Karpas-422 (cell line): ENCODE measurements at regions not wholly inside any gene's neighbourhood (a gene's known extent, or its start where the extent isn't known, plus 50 kb on each side); places are given as distances from the start of the nearest gene placed in this dataset.

Experiments
- DNase-seq: peaks from one replicate; pipeline ENCODE4 v3.0.0-alpha.2; 2015
- H2AFZ ChIP-seq: fragments of 200-600 bp; sonication (generic); 2 replicates; pipeline ENCODE4 v1.6.1; 2014; ENCODE audit warnings: antibody characterized with exemption, low read length, mixed read lengths
- H3K27ac ChIP-seq: fragments of 200-600 bp; sonication (generic); 2 replicates; pipeline ENCODE4 v1.5.1; 2014; ENCODE audit warnings: mild to moderate bottlenecking, low read length, moderate library complexity
- H3K27me3 ChIP-seq: fragments of 200-600 bp; sonication (generic); 2 replicates; pipeline ENCODE4 v1.6.1; 2014; ENCODE audit warnings: low read length, mixed read lengths
- H3K36me3 ChIP-seq: fragments of 200-600 bp; sonication (generic); 2 replicates; pipeline ENCODE4 v1.6.1; 2014; ENCODE audit warnings: low read length, mixed read lengths; ENCODE audit not compliant: insufficient read depth
- H3K4me1 ChIP-seq: fragments of 200-600 bp; sonication (generic); 2 replicates; pipeline ENCODE4 v1.6.1; 2014; ENCODE audit warnings: mild to moderate bottlenecking, low read length, mixed read lengths
- H3K4me2 ChIP-seq: fragments of 200-600 bp; sonication (generic); 2 replicates; pipeline ENCODE4 v1.6.1; 2014; ENCODE audit warnings: low read length, low read depth, mild to moderate bottlenecking; ENCODE audit not compliant: poor library complexity, severe bottlenecking
- H3K4me3 ChIP-seq: fragments of 200-600 bp; sonication (generic); 2 replicates; pipeline ENCODE4 v1.5.1; 2014; ENCODE audit warnings: mild to moderate bottlenecking, antibody characterized with exemption, low read length, mixed read lengths
- H3K79me2 ChIP-seq: fragments of 200-600 bp; sonication (generic); 2 replicates; pipeline ENCODE4 v1.6.1; 2014; ENCODE audit warnings: mild to moderate bottlenecking, low read length, mixed read lengths
- H3K9ac ChIP-seq: fragments of 200-600 bp; sonication (generic); 2 replicates; pipeline ENCODE4 v1.6.0; 2014; ENCODE audit warnings: low read length
- H3K9me2 ChIP-seq: fragments of 200-600 bp; sonication (generic), shearing (Covaris generic); replicated peaks from 2 replicates; pipeline ENCODE4 v1.6.0; 2014; ENCODE audit warnings: mild to moderate bottlenecking, low read length, moderate library complexity; ENCODE audit not compliant: insufficient read depth
- H3K9me3 ChIP-seq: fragments of 300-700, 200-600 bp; sonication (generic); 2 replicates; pipeline ENCODE4 v1.6.1; 2014; ENCODE audit warnings: low read length, mixed read lengths
- H4K20me1 ChIP-seq: fragments of 200-600 bp; sonication (generic); 2 replicates; pipeline ENCODE4 v1.6.1; 2014; ENCODE audit warnings: mild to moderate bottlenecking, antibody characterized with exemption, low read length, low read depth; ENCODE audit not compliant: insufficient read depth

DNA sequence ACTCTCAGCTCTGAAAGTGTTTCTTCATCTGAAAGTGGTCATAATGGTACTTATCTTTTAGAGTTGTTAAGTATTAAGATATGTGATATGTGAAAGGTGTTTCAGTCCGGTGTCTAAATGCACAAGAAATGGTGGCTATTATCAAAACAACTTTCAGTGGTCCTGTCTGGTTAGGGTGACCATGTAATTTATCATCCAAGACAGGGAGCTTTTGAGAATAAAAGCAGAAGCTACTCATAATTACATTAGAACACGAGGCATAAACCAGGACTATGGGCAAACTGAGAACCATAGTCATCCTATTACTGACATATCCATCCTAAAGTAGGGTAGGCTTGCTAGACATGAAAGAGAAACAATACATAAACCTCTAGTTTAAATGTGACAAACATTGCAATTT is 418.1 kb upstream of the SEMA6A start:
- Histone ChIP-seq H3K27ac (no peak overlapping the region), H3K36me3 (no peaks in the 10 kb centered on the region), H3K9ac (no peak overlapping the region), H3K9me2 (no peaks in the 10 kb centered on the region), H4K20me1 (no peaks in the 10 kb centered on the region), H2AFZ (no peak overlapping the region), H3K4me3 (no peak overlapping the region), H3K79me2 (no peaks in the 10 kb centered on the region), H3K9me3 (no peaks in the 10 kb centered on the region), H3K4me2 (no peak overlapping the region), H3K27me3 (no peaks in the 10 kb centered on the region), H3K4me1 (peaks cover 19% of the 10 kb centered on the region)
- DNase-seq: no peak

DNA sequence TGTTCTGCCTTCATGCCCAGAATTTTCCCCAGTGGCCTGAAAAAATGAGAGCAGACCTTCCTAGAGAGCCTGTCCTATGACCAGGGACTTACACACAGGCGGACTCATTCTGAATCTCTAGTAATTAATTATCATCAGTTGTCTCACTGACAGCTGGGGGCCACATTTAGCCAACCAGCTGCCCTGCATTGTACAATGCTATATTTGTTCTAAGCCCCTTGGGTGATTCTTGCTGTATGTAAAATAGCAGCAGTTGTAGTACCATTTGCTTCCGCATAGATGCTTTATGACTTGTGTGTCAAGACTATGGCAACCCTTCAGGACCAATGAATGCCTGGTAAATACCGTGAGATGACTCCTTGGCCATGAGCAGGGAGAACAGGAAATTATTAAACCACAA is 415.4 kb upstream of the SEMA6A start:
- Histone ChIP-seq H3K4me1 (peaks cover 19% of the 10 kb centered on the region), H3K27me3 (no peaks in the 10 kb centered on the region), H3K36me3 (no peaks in the 10 kb centered on the region), H3K27ac (no peak overlapping the region), H3K4me2 (peak overlapping the region; percentile 24), H4K20me1 (no peaks in the 10 kb centered on the region), H3K79me2 (no peaks in the 10 kb centered on the region), H3K9me3 (no peaks in the 10 kb centered on the region), H3K9me2 (no peaks in the 10 kb centered on the region), H2AFZ (no peak overlapping the region), H3K4me3 (no peak overlapping the region), H3K9ac (no peak overlapping the region)
- peak; percentile 89 for DNase-seq

GRCh38 chr5:116982035-116982434 is 407.4 kb upstream of the SEMA6A start:
- Histone ChIP-seq H2AFZ (no peak overlapping the region), H3K9ac (no peak overlapping the region), H3K4me3 (no peak overlapping the region), H3K79me2 (no peaks in the 10 kb centered on the region), H3K27ac (no peak overlapping the region), H3K9me3 (no peaks in the 10 kb centered on the region), H3K36me3 (no peaks in the 10 kb centered on the region), H3K4me1 (no peaks in the 10 kb centered on the region), H3K4me2 (no peak overlapping the region), H3K9me2 (no peaks in the 10 kb centered on the region), H3K27me3 (no peaks in the 10 kb centered on the region), H4K20me1 (no peaks in the 10 kb centered on the region)
- DNase-seq: no peak

DNA sequence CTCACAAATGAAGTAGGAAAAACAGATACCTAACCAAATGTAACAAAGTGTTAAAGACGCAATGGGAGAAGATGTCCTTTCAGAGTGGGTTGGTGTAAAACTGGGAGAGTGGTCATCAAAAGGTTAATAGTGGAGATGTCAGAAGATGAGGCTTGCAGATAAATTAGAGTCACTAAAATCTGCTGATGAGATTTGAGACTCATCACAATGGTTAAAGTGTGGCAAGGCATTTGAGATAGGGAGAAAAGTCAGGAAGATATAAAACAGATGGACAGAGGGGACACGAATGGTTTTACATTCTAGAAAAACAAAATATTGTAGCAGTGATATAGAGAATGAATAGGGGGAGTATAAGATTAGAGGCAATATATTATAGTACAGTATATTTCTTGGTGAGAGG is 406.0 kb upstream of the SEMA6A start:
- H3K27me3 ChIP-seq: no peaks in the 10 kb centered on the region
- no peaks in the 10 kb centered on the region for H3K36me3 ChIP-seq
- DNase-seq: no peak
- H3K9me3 ChIP-seq: no peaks in the 10 kb centered on the region
- no peaks in the 10 kb centered on the region for H3K9me2 ChIP-seq
- H3K79me2 ChIP-seq: no peaks in the 10 kb centered on the region
- no peak overlapping the region for H2AFZ ChIP-seq
- no peak overlapping the region for H3K4me2 ChIP-seq
- no peak overlapping the region for H3K4me3 ChIP-seq
- H3K9ac ChIP-seq: no peak overlapping the region
- no peak overlapping the region for H3K27ac ChIP-seq
- no peaks in the 10 kb centered on the region for H3K4me1 ChIP-seq
- H4K20me1 ChIP-seq: no peaks in the 10 kb centered on the region

DNA sequence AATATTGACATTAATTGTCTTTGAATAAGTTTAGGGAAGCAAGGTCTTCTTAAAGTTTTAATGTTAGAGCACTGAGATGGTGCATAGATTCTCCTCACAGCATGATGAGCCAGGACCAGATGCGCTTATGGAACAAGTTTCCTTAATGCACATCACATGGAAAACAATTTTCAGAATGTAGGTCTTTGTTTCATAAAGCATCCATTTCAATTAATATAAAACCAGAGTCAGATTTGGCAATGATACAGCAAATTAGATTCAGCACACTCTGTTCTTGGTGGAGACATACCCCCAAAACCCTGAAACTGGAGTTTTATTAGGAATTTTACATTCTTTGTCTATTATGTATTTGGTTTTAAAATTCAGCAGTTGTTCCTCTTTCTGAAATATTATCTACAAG is 402.1 kb upstream of the SEMA6A start:
- H3K36me3 ChIP-seq: no peaks in the 10 kb centered on the region
- no peaks in the 10 kb centered on the region for H3K27me3 ChIP-seq
- no peak overlapping the region for H3K27ac ChIP-seq
- DNase-seq: no peak
- no peak overlapping the region for H3K4me3 ChIP-seq
- H3K79me2 ChIP-seq: no peaks in the 10 kb centered on the region
- no peak overlapping the region for H3K9ac ChIP-seq
- no peaks in the 10 kb centered on the region for H3K4me1 ChIP-seq
- H3K4me2 ChIP-seq: no peak overlapping the region
- no peaks in the 10 kb centered on the region for H3K9me3 ChIP-seq
- no peaks in the 10 kb centered on the region for H3K9me2 ChIP-seq
- no peaks in the 10 kb centered on the region for H4K20me1 ChIP-seq
- H2AFZ ChIP-seq: no peak overlapping the region

GRCh38 chr5:116971131-116971530 is 396.5 kb upstream of the SEMA6A start:
- no peaks in the 10 kb centered on the region for H3K4me1 ChIP-seq
- H4K20me1 ChIP-seq: no peaks in the 10 kb centered on the region
- DNase-seq: no peak
- H3K27ac ChIP-seq: no peak overlapping the region
- H3K9ac ChIP-seq: no peak overlapping the region
- H3K9me2 ChIP-seq: no peaks in the 10 kb centered on the region
- H3K79me2 ChIP-seq: no peaks in the 10 kb centered on the region
- H2AFZ ChIP-seq: no peak overlapping the region
- H3K9me3 ChIP-seq: no peaks in the 10 kb centered on the region
- no peak overlapping the region for H3K4me2 ChIP-seq
- H3K4me3 ChIP-seq: no peak overlapping the region
- H3K27me3 ChIP-seq: no peaks in the 10 kb centered on the region
- no peaks in the 10 kb centered on the region for H3K36me3 ChIP-seq

DNA sequence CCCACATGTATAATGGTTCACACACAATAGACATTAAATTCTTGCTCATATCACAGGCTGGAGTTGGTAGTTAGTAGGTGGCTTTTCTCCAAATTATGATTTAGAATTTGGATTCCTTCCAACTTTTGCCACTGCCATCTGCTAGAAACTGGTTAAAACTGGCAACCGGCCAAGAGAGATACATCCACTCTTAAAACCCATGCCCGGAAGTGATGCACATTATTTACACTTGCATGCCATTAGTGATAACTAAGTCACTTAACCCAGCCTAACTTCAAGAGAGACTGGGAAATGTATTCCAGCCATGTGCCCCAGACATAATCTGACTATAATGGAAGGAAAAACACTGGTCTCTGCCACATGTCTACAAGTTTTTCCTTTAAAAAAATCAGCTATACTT is 395.7 kb upstream of the SEMA6A start:
- Histone ChIP-seq H3K9me2 (no peaks in the 10 kb centered on the region), H3K9me3 (no peaks in the 10 kb centered on the region), H3K4me1 (no peaks in the 10 kb centered on the region)

DNA sequence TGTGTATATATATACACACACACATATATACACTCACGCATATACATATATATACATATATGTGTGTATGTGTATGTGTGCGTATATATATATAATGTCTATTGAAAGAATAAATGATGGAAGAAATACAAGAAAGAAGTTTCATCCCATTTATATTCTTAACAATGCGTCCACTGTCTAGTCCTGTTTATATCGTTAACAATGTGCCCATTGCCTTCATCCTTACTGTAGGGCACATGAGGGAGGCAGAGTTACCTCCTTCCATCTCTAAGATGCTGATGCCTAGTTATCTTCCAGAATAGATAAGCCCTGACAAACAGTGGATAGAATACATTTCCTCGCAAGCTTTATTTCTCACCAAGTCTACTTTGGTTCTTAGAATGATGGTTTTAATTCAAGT is 389.8 kb upstream of the SEMA6A start:
- no peaks in the 10 kb centered on the region for H3K27me3 ChIP-seq
- no peak overlapping the region for H3K4me3 ChIP-seq
- no peaks in the 10 kb centered on the region for H3K9me2 ChIP-seq
- no peaks in the 10 kb centered on the region for H3K9me3 ChIP-seq
- H4K20me1 ChIP-seq: no peaks in the 10 kb centered on the region
- peaks cover 9% of the 10 kb centered on the region for H3K4me1 ChIP-seq
- H3K79me2 ChIP-seq: no peaks in the 10 kb centered on the region
- H3K4me2 ChIP-seq: no peak overlapping the region
- no peak overlapping the region for H3K27ac ChIP-seq
- no peak overlapping the region for H2AFZ ChIP-seq
- H3K9ac ChIP-seq: no peak overlapping the region
- H3K36me3 ChIP-seq: no peaks in the 10 kb centered on the region
- no peak for DNase-seq

More for the DNA sequence above, 395.7 kb upstream of the SEMA6A start:
- Histone ChIP-seq H3K4me2 (no peak overlapping the region), H3K36me3 (no peaks in the 10 kb centered on the region), H4K20me1 (no peaks in the 10 kb centered on the region), H3K4me3 (no peak overlapping the region), H3K27ac (no peak overlapping the region), H3K27me3 (no peaks in the 10 kb centered on the region), H3K79me2 (no peaks in the 10 kb centered on the region), H2AFZ (no peak overlapping the region), H3K9ac (no peak overlapping the region)
- no peak for DNase-seq

DNA sequence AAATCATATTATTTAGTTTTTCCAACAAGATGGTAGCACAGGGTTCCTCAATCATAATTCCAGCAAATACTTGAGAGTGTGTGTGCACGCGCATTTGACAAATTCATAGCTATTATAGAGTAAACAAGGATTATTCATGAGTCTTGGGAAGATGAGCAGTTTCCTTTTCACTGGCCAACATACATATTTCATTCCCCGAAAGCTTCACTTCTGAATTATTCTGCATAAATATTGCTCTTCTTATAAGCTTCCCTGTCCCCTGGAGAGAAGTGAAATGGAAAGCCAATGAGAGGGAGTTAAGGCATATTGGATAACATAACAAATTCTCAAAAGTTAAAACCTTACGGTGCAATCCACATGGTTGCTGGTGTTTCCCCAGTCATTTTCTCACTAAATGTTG is 386.4 kb upstream of the SEMA6A start:
- H3K79me2 ChIP-seq: no peaks in the 10 kb centered on the region
- no peak overlapping the region for H3K4me3 ChIP-seq
- H3K27me3 ChIP-seq: no peaks in the 10 kb centered on the region
- no peaks in the 10 kb centered on the region for H3K36me3 ChIP-seq
- H3K9me2 ChIP-seq: no peaks in the 10 kb centered on the region
- H3K4me1 ChIP-seq: peaks cover 10% of the 10 kb centered on the region
- no peaks in the 10 kb centered on the region for H4K20me1 ChIP-seq
- H3K4me2 ChIP-seq: no peak overlapping the region
- H3K9ac ChIP-seq: no peak overlapping the region
- DNase-seq: no peak
- no peak overlapping the region for H3K27ac ChIP-seq
- no peaks in the 10 kb centered on the region for H3K9me3 ChIP-seq
- no peak overlapping the region for H2AFZ ChIP-seq
